Suprapubic skin (tissue), 3 donors: ENCODE measurements at regions not wholly inside any gene's neighbourhood (a gene's known extent, or its start where the extent isn't known, plus 50 kb on each side); places are given as distances from the start of the nearest gene placed in this dataset.

Experiments used
- EP300 ChIP-seq: sonication (generic); formaldehyde crosslinking; IDR thresholded peaks from one replicate; pipeline ENCODE4 v1.6.1; 2017; ENCODE audit warnings: antibody characterized with exemption
- POLR2A ChIP-seq, 2 donors: fragments of 450-650 bp; IDR thresholded peaks; one replicate each; pipeline ENCODE4 v1.6.1; 2017; ENCODE audit warnings: antibody characterized with exemption in 2 of 2, mild to moderate bottlenecking in 2 of 2, moderate library complexity in 2 of 2
- TF ChIP-seq, protein P1 (sequence below), 2 donors: fragments of 200-600 bp in 1 of 2; fragments of 450-650 bp in 1 of 2; sonication (generic) in 1 of 2; IDR thresholded peaks; one replicate each; pipeline ENCODE4 v1.5.1; 2016 to 2019; ENCODE audit warnings: antibody characterized with exemption in 2 of 2, mild to moderate bottlenecking in 1 of 2, moderate library complexity in 1 of 2

DNA sequence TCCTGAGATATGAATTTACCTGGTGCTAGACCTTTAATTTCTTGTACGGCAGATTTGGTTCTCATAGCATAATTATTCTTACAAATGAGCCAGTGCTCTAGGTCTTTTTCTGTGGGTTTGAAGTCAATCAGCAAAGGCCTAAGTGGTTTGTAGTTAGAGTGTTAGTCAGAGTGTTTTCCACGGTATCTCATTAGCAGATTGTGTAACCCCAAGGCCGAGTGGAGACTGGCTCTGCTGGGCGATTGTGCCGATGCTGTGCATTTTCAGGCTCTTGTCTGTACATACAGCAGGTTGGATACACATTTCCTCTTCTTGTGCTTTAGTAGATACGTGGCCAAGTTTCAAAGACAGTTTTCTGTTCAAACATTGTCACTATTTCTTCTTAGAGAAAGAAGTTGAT is 78.6 kb upstream of the CA10 start:
- TF ChIP-seq EP300 = no peak
- TF ChIP-seq, protein P1, sequence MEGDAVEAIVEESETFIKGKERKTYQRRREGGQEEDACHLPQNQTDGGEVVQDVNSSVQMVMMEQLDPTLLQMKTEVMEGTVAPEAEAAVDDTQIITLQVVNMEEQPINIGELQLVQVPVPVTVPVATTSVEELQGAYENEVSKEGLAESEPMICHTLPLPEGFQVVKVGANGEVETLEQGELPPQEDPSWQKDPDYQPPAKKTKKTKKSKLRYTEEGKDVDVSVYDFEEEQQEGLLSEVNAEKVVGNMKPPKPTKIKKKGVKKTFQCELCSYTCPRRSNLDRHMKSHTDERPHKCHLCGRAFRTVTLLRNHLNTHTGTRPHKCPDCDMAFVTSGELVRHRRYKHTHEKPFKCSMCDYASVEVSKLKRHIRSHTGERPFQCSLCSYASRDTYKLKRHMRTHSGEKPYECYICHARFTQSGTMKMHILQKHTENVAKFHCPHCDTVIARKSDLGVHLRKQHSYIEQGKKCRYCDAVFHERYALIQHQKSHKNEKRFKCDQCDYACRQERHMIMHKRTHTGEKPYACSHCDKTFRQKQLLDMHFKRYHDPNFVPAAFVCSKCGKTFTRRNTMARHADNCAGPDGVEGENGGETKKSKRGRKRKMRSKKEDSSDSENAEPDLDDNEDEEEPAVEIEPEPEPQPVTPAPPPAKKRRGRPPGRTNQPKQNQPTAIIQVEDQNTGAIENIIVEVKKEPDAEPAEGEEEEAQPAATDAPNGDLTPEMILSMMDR (IDR thresholded peaks at IDR 0.05) = no peak
- TF ChIP-seq POLR2A (IDR thresholded peaks at IDR 0.05) = no peak
